GM08714 (cell line): ENCODE measurements at regions not wholly inside any gene's neighbourhood (a gene's known extent, or its start where the extent isn't known, plus 50 kb on each side); places are given as distances from the start of the nearest gene placed in this dataset.

Experiments
- H3K4me3 ChIP-seq: fragments of 200-500 bp; sonication (Bioruptor generic); 2 replicates; pipeline ENCODE4 v1.5.1; 2014; ENCODE audit warnings: mild to moderate bottlenecking, low read length, inconsistent platforms
- ZNF274 ChIP-seq: IDR thresholded peaks from 2 replicates; pipeline ENCODE4 v1.6.1; 2012; ENCODE audit warnings: mild to moderate bottlenecking, low read depth, low read length

- no peak overlapping the region for H3K4me3 ChIP-seq
- no peak for TF ChIP-seq ZNF274
Measured at GRCh38 chr1:234760303-234760723, 150.3 kb upstream of the IRF2BP2 start.

- no peak for TF ChIP-seq ZNF274
- H3K4me3 ChIP-seq = no peak overlapping the region
Measured at GRCh38 chr1:234759888-234760287, 149.9 kb upstream of the IRF2BP2 start.

GRCh38 chr1:234758851-234759250, 148.9 kb upstream of the IRF2BP2 start:
- H3K4me3 ChIP-seq = no peak overlapping the region
- TF ChIP-seq ZNF274 = no peak

- H3K4me3 ChIP-seq = no peak overlapping the region
- TF ChIP-seq ZNF274 = no peak
Measured at GRCh38 chr1:234756857-234757256, 146.9 kb upstream of the IRF2BP2 start.

- TF ChIP-seq ZNF274 = no peak
- H3K4me3 ChIP-seq = no peak overlapping the region
Measured at GRCh38 chr1:234756066-234756774, 146.2 kb upstream of the IRF2BP2 start.

GRCh38 chr1:234755449-234755863, 145.5 kb upstream of the IRF2BP2 start:
- no peak overlapping the region for H3K4me3 ChIP-seq
- no peak for TF ChIP-seq ZNF274

- no peak overlapping the region for H3K4me3 ChIP-seq
- TF ChIP-seq ZNF274 = no peak
Measured at GRCh38 chr1:234753979-234754378, 144.0 kb upstream of the IRF2BP2 start.

- no peak overlapping the region for H3K4me3 ChIP-seq
- no peak for TF ChIP-seq ZNF274
Measured at GRCh38 chr1:234752927-234753326, 142.9 kb upstream of the IRF2BP2 start.

- TF ChIP-seq ZNF274 = no peak
- no peak overlapping the region for H3K4me3 ChIP-seq
Measured at GRCh38 chr1:234751678-234752077, 141.7 kb upstream of the IRF2BP2 start.

GRCh38 chr1:234750922-234751627, 141.1 kb upstream of the IRF2BP2 start:
- no peak for TF ChIP-seq ZNF274
- no peak overlapping the region for H3K4me3 ChIP-seq

GRCh38 chr1:234748713-234749112, 138.7 kb upstream of the IRF2BP2 start:
- no peak overlapping the region for H3K4me3 ChIP-seq
- no peak for TF ChIP-seq ZNF274

- H3K4me3 ChIP-seq = no peak overlapping the region
- no peak for TF ChIP-seq ZNF274
Measured at GRCh38 chr1:234748066-234748465, 138.1 kb upstream of the IRF2BP2 start.

- no peak overlapping the region for H3K4me3 ChIP-seq
- TF ChIP-seq ZNF274 = no peak
Measured at GRCh38 chr1:234746798-234747196, 136.8 kb upstream of the IRF2BP2 start.

GRCh38 chr1:234745844-234746797, 136.1 kb upstream of the IRF2BP2 start:
- no peak for TF ChIP-seq ZNF274
- no peak overlapping the region for H3K4me3 ChIP-seq

- TF ChIP-seq ZNF274 = no peak
- H3K4me3 ChIP-seq = no peak overlapping the region
Measured at GRCh38 chr1:234745276-234745675, 135.3 kb upstream of the IRF2BP2 start.
